ENCODE measurements at regions not wholly inside any gene's neighbourhood (a gene's known extent, or its start where the extent isn't known, plus 50 kb on each side); places are given as distances from the start of the nearest gene placed in this dataset.

- H3K36me3 ChIP-seq: no peaks in the 10 kb centered on the region
- H3K4me3 ChIP-seq (ENCODE audit: low read depth, low read length): no peak overlapping the region
- DNase-seq: no peak
- TF ChIP-seq CTCF (IDR thresholded peaks at IDR 0.05; ENCODE audit: low read depth, low read length): no peak
- H3K27me3 ChIP-seq: no peaks in the 10 kb centered on the region
- no peaks in the 10 kb centered on the region for H3K9me3 ChIP-seq
- H3K4me1 ChIP-seq: no peaks in the 10 kb centered on the region
Measured at GRCh38 chr4:134533068-134533467, 331.5 kb upstream of the PABPC4L start.

- H3K36me3 ChIP-seq: no peaks in the 10 kb centered on the region
- H3K27me3 ChIP-seq: no peaks in the 10 kb centered on the region
- TF ChIP-seq CTCF (IDR thresholded peaks at IDR 0.05; ENCODE audit: low read depth, low read length): no peak
- H3K4me1 ChIP-seq: no peaks in the 10 kb centered on the region
- H3K4me3 ChIP-seq (ENCODE audit: low read depth, low read length): no peak overlapping the region
- no peak for DNase-seq
- no peaks in the 10 kb centered on the region for H3K9me3 ChIP-seq
Measured at GRCh38 chr4:134531013-134531412, 329.4 kb upstream of the PABPC4L start.

- DNase-seq: no peak
- no peaks in the 10 kb centered on the region for H3K4me1 ChIP-seq
- H3K27me3 ChIP-seq: no peaks in the 10 kb centered on the region
- H3K36me3 ChIP-seq: no peaks in the 10 kb centered on the region
- H3K9me3 ChIP-seq: no peaks in the 10 kb centered on the region
- TF ChIP-seq CTCF (IDR thresholded peaks at IDR 0.05; ENCODE audit: low read depth, low read length): no peak
- no peak overlapping the region for H3K4me3 ChIP-seq (ENCODE audit: low read depth, low read length)
Measured at GRCh38 chr4:134529629-134530028, 328.0 kb upstream of the PABPC4L start.

- H3K9me3 ChIP-seq: no peaks in the 10 kb centered on the region
- no peak for DNase-seq
- no peaks in the 10 kb centered on the region for H3K36me3 ChIP-seq
- no peak for TF ChIP-seq CTCF (IDR thresholded peaks at IDR 0.05; ENCODE audit: low read depth, low read length)
- H3K4me1 ChIP-seq: no peaks in the 10 kb centered on the region
- H3K4me3 ChIP-seq (ENCODE audit: low read depth, low read length): no peak overlapping the region
- H3K27me3 ChIP-seq: no peaks in the 10 kb centered on the region
Measured at GRCh38 chr4:134518574-134519217, 317.1 kb upstream of the PABPC4L start.

- no peak for DNase-seq
- Histone ChIP-seq H3K4me3 (ENCODE audit: low read depth, low read length) (no peak overlapping the region), H3K9me3 (no peaks in the 10 kb centered on the region), H3K36me3 (no peaks in the 10 kb centered on the region), H3K27me3 (no peaks in the 10 kb centered on the region), H3K4me1 (no peaks in the 10 kb centered on the region)
- no peak for TF ChIP-seq CTCF (IDR thresholded peaks at IDR 0.05; ENCODE audit: low read depth, low read length)
Measured at GRCh38 chr4:134510544-134510943, 309.0 kb upstream of the PABPC4L start.

GRCh38 chr4:134505511-134505910, 303.9 kb upstream of the PABPC4L start:
- Histone ChIP-seq H3K4me3 (ENCODE audit: low read depth, low read length) (no peak overlapping the region), H3K36me3 (no peaks in the 10 kb centered on the region), H3K27me3 (no peaks in the 10 kb centered on the region), H3K4me1 (no peaks in the 10 kb centered on the region), H3K9me3 (peaks cover 5% of the 10 kb centered on the region)
- no peak for DNase-seq
- no peak for TF ChIP-seq CTCF (IDR thresholded peaks at IDR 0.05; ENCODE audit: low read depth, low read length)

Measured in BE2C (cell line).